ENCODE measurements at regions not wholly inside any gene's neighbourhood (a gene's known extent, or its start where the extent isn't known, plus 50 kb on each side); places are given as distances from the start of the nearest gene placed in this dataset.
"Not testable (repeated sequence)": the region's sequence is repeated elsewhere in the genome, so short reads cannot be mapped to it uniquely, and the experiment has no call there.

- DNase-seq (ENCODE audit: low read depth), result no peak
Measured at GRCh38 chr13:30065181-30065580, 214.8 kb upstream of the UBL3 start.

GRCh38 chr13:30063892-30064291 lies 213.5 kb upstream of the UBL3 start:
- DNase-seq (ENCODE audit: low read depth), result no peak

GRCh38 chr13:30061217-30061616 lies 210.8 kb upstream of the UBL3 start:
- no peak for DNase-seq (ENCODE audit: low read depth)

DNA sequence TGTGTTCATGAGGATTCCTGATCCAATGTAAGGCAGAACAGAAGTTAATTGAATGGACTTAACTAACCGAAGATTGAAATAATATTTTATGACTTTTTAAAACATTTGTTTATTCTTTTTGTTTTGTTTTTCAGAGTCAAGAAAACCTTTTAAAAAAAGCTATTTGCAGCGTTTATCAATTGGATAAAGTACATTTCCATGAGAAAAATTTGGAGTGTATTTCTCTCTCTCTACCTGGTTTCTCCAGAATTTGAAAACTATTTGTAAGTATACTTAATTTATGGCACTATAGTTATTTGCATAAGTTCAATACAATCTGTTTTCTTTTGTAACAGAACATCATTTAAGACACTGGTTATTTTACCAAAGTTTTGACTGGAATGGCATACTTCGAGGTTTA lies 208.0 kb upstream of the UBL3 start:
- no peak for DNase-seq (ENCODE audit: low read depth)

GRCh38 chr13:30054546-30054945 lies 204.1 kb upstream of the UBL3 start:
- not testable (repeated sequence) for DNase-seq (ENCODE audit: low read depth)

- no peak for DNase-seq (ENCODE audit: low read depth)
Measured at GRCh38 chr13:30053939-30054338, 203.5 kb upstream of the UBL3 start.

- no peak for DNase-seq (ENCODE audit: low read depth)
Measured at GRCh38 chr13:30052120-30052519, 201.7 kb upstream of the UBL3 start.

GRCh38 chr13:30051531-30052060 lies 201.2 kb upstream of the UBL3 start:
- no peak for DNase-seq (ENCODE audit: low read depth)

GRCh38 chr13:30049692-30050091 lies 199.3 kb upstream of the UBL3 start:
- no peak for DNase-seq (ENCODE audit: low read depth)

GRCh38 chr13:30047154-30047874 lies 196.9 kb upstream of the UBL3 start:
- DNase-seq (ENCODE audit: low read depth), result no peak

DNA sequence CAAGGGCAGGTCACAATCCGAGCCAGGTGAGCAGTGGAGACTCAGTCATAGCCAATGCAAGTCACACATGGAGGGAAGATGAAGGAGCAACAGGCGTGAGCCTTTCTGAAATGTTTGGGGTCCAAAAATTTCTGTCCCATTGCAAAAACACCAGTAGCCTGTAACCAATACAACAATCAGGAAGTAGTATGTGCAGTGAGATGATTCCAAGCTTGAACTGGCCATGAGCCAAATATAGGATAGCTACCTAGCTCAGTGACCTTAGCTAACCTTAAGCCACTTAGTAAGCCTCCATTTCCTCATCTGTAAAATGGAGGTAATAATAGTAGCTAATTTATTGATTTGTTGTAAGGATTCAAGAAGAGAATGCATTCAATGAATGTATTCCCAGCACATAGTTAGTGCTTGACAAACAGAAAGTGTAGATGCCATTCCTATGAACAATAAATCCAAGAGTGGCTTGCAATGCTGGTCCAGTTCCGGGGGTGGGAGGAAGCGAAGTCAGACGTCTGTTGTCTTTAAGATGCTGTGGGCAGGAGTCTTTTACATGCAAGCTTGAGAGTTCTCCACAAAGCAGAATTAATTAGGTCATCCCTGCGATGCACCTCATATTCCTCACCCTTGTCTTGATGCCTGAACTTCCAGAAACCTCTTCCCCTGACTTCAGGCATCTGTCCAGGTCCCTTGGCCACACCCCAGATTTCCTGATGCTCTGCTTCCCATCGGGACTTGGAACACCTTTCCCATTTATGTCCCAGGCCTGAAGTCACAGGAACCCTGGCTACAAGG lies 195.7 kb upstream of the UBL3 start:
- peak; percentile 82 for DNase-seq (ENCODE audit: low read depth)

DNA sequence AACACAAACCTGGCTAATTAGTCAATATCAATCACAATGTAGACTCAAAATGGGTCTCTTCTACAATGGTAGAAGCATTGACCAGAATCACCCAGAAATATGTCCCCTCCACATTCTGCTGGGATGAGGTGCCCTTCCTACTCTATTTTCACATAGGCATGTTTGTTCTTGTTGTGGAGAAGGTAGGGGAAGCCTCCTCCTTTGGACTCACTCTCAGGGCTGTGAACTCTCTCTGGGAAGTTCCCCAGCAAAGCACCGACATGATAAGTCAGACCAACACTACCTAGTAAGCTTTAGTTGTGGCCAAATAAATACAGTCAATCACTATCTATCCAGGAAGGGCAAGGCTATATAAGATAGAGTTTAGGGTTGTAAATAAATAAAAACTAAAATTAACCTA lies 194.5 kb upstream of the UBL3 start:
- no peak for DNase-seq (ENCODE audit: low read depth)

DNA sequence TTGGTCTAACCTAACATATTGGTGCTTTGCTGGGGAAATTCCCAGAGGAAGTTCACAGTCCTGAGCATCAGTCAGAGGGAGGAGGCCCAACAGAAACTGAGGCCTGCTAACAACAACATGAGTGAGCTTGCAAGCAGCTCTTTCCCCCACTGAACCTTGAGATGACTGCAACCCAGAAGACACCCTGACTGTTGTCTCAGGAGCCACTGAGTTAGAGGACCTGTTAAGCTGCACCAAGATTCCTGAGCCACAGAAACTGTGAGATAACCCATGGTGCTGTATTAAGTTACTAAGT lies 193.2 kb upstream of the UBL3 start:
- DNase-seq (ENCODE audit: low read depth), result no peak

GRCh38 chr13:30042891-30043630 lies 192.6 kb upstream of the UBL3 start:
- no peak for DNase-seq (ENCODE audit: low read depth)

- DNase-seq (ENCODE audit: low read depth), result no peak
Measured at GRCh38 chr13:30042272-30042671, 191.9 kb upstream of the UBL3 start.

DNA sequence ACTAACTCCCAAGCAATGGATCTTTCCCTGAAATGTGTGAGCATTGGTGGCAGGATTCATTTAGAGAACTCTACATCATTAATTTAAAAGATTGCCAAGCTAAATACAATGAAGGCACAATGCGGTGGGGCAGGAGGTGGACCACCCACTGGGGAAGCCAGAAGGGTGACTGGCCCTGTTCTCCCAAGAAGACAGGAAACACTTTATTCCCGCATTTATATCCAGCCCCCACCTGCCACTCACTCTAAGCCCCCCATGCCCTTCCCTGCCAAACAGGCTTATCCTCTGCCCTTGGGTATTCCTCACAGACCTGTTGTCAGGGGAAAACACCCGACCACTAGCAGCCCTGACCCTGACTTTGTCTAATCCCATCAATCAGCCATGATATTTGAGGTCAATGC lies 189.1 kb upstream of the UBL3 start:
- no peak for DNase-seq (ENCODE audit: low read depth)

DNA sequence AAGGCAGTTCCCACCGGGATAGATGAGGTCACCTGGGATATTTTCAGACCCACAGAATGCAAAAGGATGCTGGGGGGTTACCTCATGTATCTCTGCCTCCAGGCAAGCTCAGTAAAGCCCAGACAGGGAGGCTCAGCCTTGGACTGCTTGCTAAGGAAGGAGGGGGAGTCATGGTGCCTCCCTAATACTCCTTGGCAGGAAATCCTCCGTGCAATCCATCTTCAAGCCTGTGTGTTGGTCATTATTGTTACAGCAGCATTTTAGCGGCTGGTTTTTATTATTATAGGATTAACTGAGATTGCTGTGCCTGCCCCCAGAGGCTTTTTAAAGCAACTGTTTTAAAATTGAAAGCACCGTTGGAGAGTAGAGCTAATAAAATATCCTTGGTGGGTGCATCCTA lies 188.5 kb upstream of the UBL3 start:
- DNase-seq (ENCODE audit: low read depth), result no peak

GRCh38 chr13:30037766-30038165 lies 187.3 kb upstream of the UBL3 start:
- DNase-seq (ENCODE audit: low read depth), result peak; percentile 21

GRCh38 chr13:30037306-30037705 lies 186.9 kb upstream of the UBL3 start:
- DNase-seq (ENCODE audit: low read depth), result no peak

DNA sequence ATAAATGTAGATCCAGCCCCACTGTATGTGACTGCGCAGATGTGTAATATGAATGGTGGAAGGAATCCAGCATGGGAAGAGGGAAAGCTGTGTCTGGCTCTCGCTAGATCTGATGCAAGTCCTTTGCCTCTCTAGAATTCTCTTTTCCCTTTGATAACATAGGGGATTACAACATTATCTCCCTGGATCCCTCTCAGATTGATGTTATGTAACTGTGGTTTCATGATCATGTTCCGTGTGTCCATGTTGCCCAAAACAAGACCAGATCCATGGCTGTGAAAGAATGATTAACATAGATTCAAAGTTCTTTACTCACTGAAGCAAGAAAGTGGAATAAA lies 184.0 kb upstream of the UBL3 start:
- no peak for DNase-seq (ENCODE audit: low read depth)

DNA sequence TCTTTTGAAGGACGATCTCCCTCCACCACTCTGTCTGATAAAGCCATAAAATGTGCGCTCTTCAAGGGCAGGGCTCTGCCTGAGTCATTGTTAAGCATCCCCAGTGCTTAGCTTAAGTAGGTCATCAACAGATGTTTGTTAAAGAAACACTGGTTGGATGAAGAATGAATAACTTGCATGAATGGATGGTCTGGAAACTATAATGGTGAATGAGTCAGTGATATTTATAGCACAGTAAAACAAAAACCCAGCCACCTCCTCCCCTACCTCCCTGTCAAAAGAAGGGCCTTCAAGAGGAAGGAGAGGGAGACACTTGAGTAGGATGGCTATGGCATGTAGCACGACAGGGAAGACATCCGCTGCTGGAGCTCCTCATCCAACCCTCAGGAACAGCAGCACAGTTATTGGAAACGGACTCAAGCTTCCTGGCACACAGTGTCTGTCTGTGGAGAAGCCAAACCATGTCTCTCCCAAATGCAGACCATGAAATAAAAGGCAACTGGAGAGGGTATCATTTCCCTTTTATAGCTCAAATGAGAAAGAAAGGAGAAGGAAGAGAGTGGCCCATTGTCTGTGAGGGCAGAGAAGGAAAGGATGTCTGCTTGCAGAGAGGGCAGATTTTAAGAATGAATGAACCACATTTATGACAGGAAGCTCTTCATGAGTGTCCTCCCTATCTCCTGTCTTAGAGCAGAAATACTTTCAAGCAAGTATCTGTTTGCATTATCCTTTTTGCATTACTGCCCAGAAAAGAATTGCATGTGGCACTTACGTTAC lies 183.5 kb upstream of the UBL3 start:
- DNase-seq (ENCODE audit: low read depth), result peak; percentile 83

- DNase-seq (ENCODE audit: low read depth), result no peak
Measured at GRCh38 chr13:30032263-30032662, 181.8 kb upstream of the UBL3 start.
